H1 (cell line): ENCODE measurements at regions not wholly inside any gene's neighbourhood (a gene's known extent, or its start where the extent isn't known, plus 50 kb on each side); places are given as distances from the start of the nearest gene placed in this dataset.

Source experiments
- CTCF ChIA-PET: fragments of 300-600 bp; sonication (Branson Sonifier 250); formaldehyde crosslinking; loops from one replicate; lab custom pipeline; 2021; ENCODE audit not compliant: partially characterized antibody; lab: Charles Lee
- POLR2A ChIA-PET: fragments of 300-600 bp; sonication (Branson Sonifier 250); formaldehyde crosslinking; loops from one replicate; lab custom pipeline; 2021; ENCODE audit warnings: inconsistent platforms; ENCODE audit not compliant: partially characterized antibody; lab: Charles Lee
- DNase-seq, 2 experiments: peaks; one replicate each; pipeline versions ENCODE4 v3.0.0 to v3.0.0-alpha.2; 2010 to 2022; ENCODE audit warnings: low spot score in 2 of 2, low read depth in 1 of 2, mixed read lengths in 1 of 2
- FAIRE-seq: peaks from 2 replicates; lab custom pipeline; 2011; peaks lifted over from hg19 to GRCh38; lab: Jason Lieb, UNC
- H2AFZ ChIP-seq: 2 replicates; pipeline ENCODE4 v1.8.1; 2012; ENCODE audit warnings: low read length, inconsistent platforms
- H2AK5ac ChIP-seq: 2 replicates; pipeline ENCODE4 v1.6.1; 2013; ENCODE audit warnings: low read depth, low read length
- H2BK120ac ChIP-seq: replicated peaks from 2 replicates; pipeline ENCODE3; 2013; ENCODE audit warnings: low read depth, low read length, inconsistent platforms
- H2BK12ac ChIP-seq: 2 replicates; pipeline ENCODE4 v1.6.1; 2013; ENCODE audit warnings: low read depth, low read length
- H2BK15ac ChIP-seq: 2 replicates; pipeline ENCODE4 v1.6.1; 2013; ENCODE audit warnings: low read length
- H2BK20ac ChIP-seq: 2 replicates; pipeline ENCODE4 v1.6.1; 2013; ENCODE audit warnings: low read length
- H2BK5ac ChIP-seq: 2 replicates; pipeline ENCODE4 v1.6.1; 2013; ENCODE audit warnings: low read depth, low read length
- H3K14ac ChIP-seq: 2 replicates; pipeline ENCODE4 v1.6.1; 2013; ENCODE audit warnings: inconsistent platforms; ENCODE audit not compliant: insufficient read length
- H3K18ac ChIP-seq: 2 replicates; pipeline ENCODE4 v1.6.1; 2013; ENCODE audit warnings: low read length; ENCODE audit errors: extremely low read depth
- H3K23ac ChIP-seq: 2 replicates; pipeline ENCODE4 v1.6.1; 2013; ENCODE audit warnings: inconsistent platforms; ENCODE audit not compliant: insufficient read length
- H3K23me2 ChIP-seq: 2 replicates; pipeline ENCODE4 v1.6.1; 2013; ENCODE audit warnings: low read depth, low read length
- H3K27ac ChIP-seq: 2 replicates; pipeline ENCODE4 v1.6.1; 2011; ENCODE audit warnings: low read depth, low read length, inconsistent platforms
- H3K27me3 ChIP-seq, 4 experiments: replicated peaks in 1 of 4; 1 replicate in 1 of 4; 2 replicates in 3 of 4; pipeline versions ENCODE4 v1.6.1 to v1.8.1; 2011 to 2013; ENCODE audit warnings: low read length in 3 of 4, mild to moderate bottlenecking in 3 of 4, inconsistent platforms in 2 of 4, mixed read lengths in 2 of 4, moderate library complexity in 1 of 4; ENCODE audit not compliant: control insufficient read depth in 3 of 4, insufficient read depth in 3 of 4; ENCODE audit errors: extremely low read depth in 1 of 4
- H3K36me3 ChIP-seq, 4 experiments: 2 replicates each; pipeline versions ENCODE4 v1.6.1 to v1.8.1; 2011 to 2013; ENCODE audit warnings: mild to moderate bottlenecking in 4 of 4, low read length in 3 of 4, moderate library complexity in 2 of 4, control low read depth in 1 of 4, inconsistent platforms in 1 of 4; ENCODE audit not compliant: insufficient read depth in 4 of 4, control insufficient read depth in 2 of 4
- H3K4ac ChIP-seq: replicated peaks from 2 replicates; pipeline ENCODE3; 2013; ENCODE audit warnings: low read length, low read depth, mixed read lengths, inconsistent platforms; ENCODE audit not compliant: insufficient read length
- H3K4me1 ChIP-seq, 4 experiments: replicated peaks in 1 of 4; 1 replicate in 1 of 4; 2 replicates in 3 of 4; pipeline versions ENCODE4 v1.6.1 to v1.8.1; 2011 to 2013; ENCODE audit warnings: low read length in 3 of 4, inconsistent platforms in 2 of 4, mixed read lengths in 1 of 4; ENCODE audit not compliant: insufficient read depth in 4 of 4, control insufficient read depth in 3 of 4
- H3K4me2 ChIP-seq, 2 experiments: 2 replicates each; pipeline versions ENCODE4 v1.6.1 to v1.8.1; 2011 to 2013; ENCODE audit warnings: low read depth in 2 of 2, low read length in 2 of 2, control low read depth in 1 of 2, inconsistent platforms in 1 of 2, mild to moderate bottlenecking in 1 of 2; ENCODE audit not compliant: insufficient read depth in 1 of 2
- H3K4me3 ChIP-seq, 4 experiments: fragments of 200-600, 300-600 bp in 1 of 4; sonication (generic), shearing (Covaris generic), sonication (Bioruptor Twin) in 1 of 4; 2 replicates each; pipeline versions ENCODE4 v1.5.1 to v1.8.1; 2011 to 2016; ENCODE audit warnings: low read length in 4 of 4, low read depth in 3 of 4, control low read depth in 2 of 4, inconsistent platforms in 2 of 4, mild to moderate bottlenecking in 2 of 4, mixed read lengths in 1 of 4, moderate library complexity in 1 of 4; ENCODE audit not compliant: insufficient read depth in 2 of 4; ENCODE audit errors: extremely low read depth in 1 of 4
- H3K56ac ChIP-seq: replicated peaks from 2 replicates; pipeline ENCODE3; 2013; ENCODE audit warnings: low read depth, mild to moderate bottlenecking, mixed read lengths, low read length, inconsistent platforms; ENCODE audit not compliant: insufficient read length
- H3K79me1 ChIP-seq: 2 replicates; pipeline ENCODE4 v1.6.1; 2013; ENCODE audit warnings: low read depth, low read length, control low read depth
- H3K79me2 ChIP-seq, 2 experiments: 2 replicates each; pipeline versions ENCODE4 v1.6.1 to v1.8.1; 2012 to 2013; ENCODE audit warnings: low read length in 2 of 2, mild to moderate bottlenecking in 2 of 2, inconsistent platforms in 1 of 2; ENCODE audit not compliant: insufficient read depth in 2 of 2, control insufficient read depth in 1 of 2
- H3K9ac ChIP-seq, 4 experiments: replicated peaks in 1 of 4; 1 replicate in 1 of 4; 2 replicates in 3 of 4; pipeline versions ENCODE4 v1.6.1 to v1.8.1; 2011 to 2013; ENCODE audit warnings: low read depth in 3 of 4, low read length in 3 of 4, control low read depth in 2 of 4, mild to moderate bottlenecking in 2 of 4, moderate library complexity in 2 of 4, inconsistent platforms in 1 of 4; ENCODE audit errors: extremely low read depth in 1 of 4
- H3K9me3 ChIP-seq, 2 experiments: 2 replicates each; pipeline versions ENCODE4 v1.6.1 to v1.8.1; 2012 to 2013; ENCODE audit warnings: mild to moderate bottlenecking in 2 of 2, moderate library complexity in 2 of 2, control low read depth in 1 of 2, inconsistent platforms in 1 of 2, low read depth in 1 of 2, low read length in 1 of 2, mixed read lengths in 1 of 2; ENCODE audit not compliant: insufficient read depth in 2 of 2
- H4K20me1 ChIP-seq, 2 experiments: replicated peaks in 1 of 2; 2 replicates each; pipeline versions ENCODE3 to v1.8.1; 2011 to 2013; ENCODE audit warnings: inconsistent platforms in 2 of 2, low read length in 2 of 2, mild to moderate bottlenecking in 1 of 2; ENCODE audit not compliant: insufficient read depth in 2 of 2, control insufficient read depth in 1 of 2
- H4K5ac ChIP-seq: 2 replicates; pipeline ENCODE4 v1.6.1; 2013; ENCODE audit warnings: low read length, low read depth, mixed read lengths, inconsistent platforms; ENCODE audit not compliant: insufficient read length
- H4K8ac ChIP-seq: 2 replicates; pipeline ENCODE4 v1.8.0; 2013; ENCODE audit warnings: mild to moderate bottlenecking, moderate library complexity, low read length, inconsistent platforms; ENCODE audit not compliant: insufficient read depth; ENCODE audit errors: extremely low read depth
- H4K91ac ChIP-seq: replicated peaks from 2 replicates; pipeline ENCODE3; 2013; ENCODE audit warnings: low read length, mixed read lengths, inconsistent platforms; ENCODE audit not compliant: insufficient read length
- ATF3 ChIP-seq: IDR thresholded peaks from 2 replicates; pipeline ENCODE4 v1.6.1; 2011; ENCODE audit warnings: low read depth, mild to moderate bottlenecking, low read length; ENCODE audit not compliant: insufficient read depth
- CHD2 ChIP-seq: IDR thresholded peaks from 2 replicates; pipeline ENCODE4 v1.6.1; 2012; ENCODE audit warnings: low read length, improper control_type of control experiment
- CREB1 ChIP-seq: IDR thresholded peaks from 2 replicates; pipeline ENCODE4 v1.6.1; 2012; ENCODE audit warnings: inconsistent platforms
- CTBP2 ChIP-seq: IDR thresholded peaks from 2 replicates; pipeline ENCODE4 v1.7.0; 2011; ENCODE audit warnings: borderline replicate concordance, mild to moderate bottlenecking, moderate library complexity, mixed read lengths, low read length; ENCODE audit not compliant: insufficient read depth, insufficient read length
- KDM5A ChIP-seq: fragments of 200-600 bp; IDR thresholded peaks from 2 replicates; pipeline ENCODE4 v1.7.1; 2012; ENCODE audit warnings: mild to moderate bottlenecking, low read length, inconsistent platforms, mixed read lengths
- RXRA ChIP-seq: IDR thresholded peaks from 2 replicates; pipeline ENCODE4 v1.6.1; 2011; ENCODE audit warnings: low read depth, mild to moderate bottlenecking, low read length, moderate library complexity; ENCODE audit not compliant: insufficient read depth
- TBP ChIP-seq: IDR thresholded peaks from 2 replicates; pipeline ENCODE4 v1.6.1; 2011; ENCODE audit warnings: low read depth, low read length, improper control_type of control experiment
- TEAD4 ChIP-seq: IDR thresholded peaks from 2 replicates; pipeline ENCODE4 v1.6.1; 2012; ENCODE audit warnings: low read depth, low read length, inconsistent platforms, mixed read lengths
- YY1 ChIP-seq: IDR thresholded peaks from 2 replicates; pipeline ENCODE4 v1.6.1; 2011; ENCODE audit warnings: low read depth, mild to moderate bottlenecking, low read length
- WGBS, 2 experiments: shearing (Covaris generic) in 1 of 2; methylation state at CpG; one replicate each; pipeline versions ENCODE4 v1.1.6 to v1.1.7; 2013 to 2015; ENCODE audit warnings: low lambda C conversion rate in 2 of 2, mixed read lengths in 2 of 2, inconsistent platforms in 1 of 2, low coverage in 1 of 2, missing lambda C conversion rate in 1 of 2; ENCODE audit not compliant: insufficient replicate concordance in 2 of 2, insufficient coverage in 1 of 2, insufficient read length in 1 of 2; ENCODE audit errors: extremely low coverage in 1 of 2, missing lambda C conversion rate in 1 of 2; 5-methylcytosine and 5-hydroxymethylcytosine counted together

GRCh38 chr2:120854766-120855530 lies 119.3 kb downstream of the GLI2 start:
- no peak overlapping the region for H3K27ac ChIP-seq
- H3K14ac ChIP-seq, result no peak overlapping the region
- DNase-seq (no peak), FAIRE-seq (no peak)
- no peak overlapping the region for H3K23ac ChIP-seq
- H2BK5ac ChIP-seq, result no peak overlapping the region
- H3K4me3 ChIP-seq, result no peak overlapping the region
- H3K18ac ChIP-seq, result no peak overlapping the region
- H3K23me2 ChIP-seq, result peaks cover 3% of the 10 kb centered on the region; the same call in 1 of the 2 replicates
- H3K79me2 ChIP-seq, result peaks cover 0 to 23% of the 10 kb centered on the region in 2 experiments; a peak in 1 of 4 replicates
- ChIA-PET POLR2A (interaction anchor here (1.5 kb wide), 2 partner anchors 12 to 220 kb away, joined by 3 to 5 read pairs; no protein-coding TSS in a partner anchor), CTCF (interaction anchor here (1.1 to 13.2 kb wide), 6 partner anchors 8 to 71 kb away, joined by 3 to 158 read pairs (median 14); no protein-coding TSS in a partner anchor)
- H2BK120ac ChIP-seq, result no peak overlapping the region
- peaks cover 22% of the 10 kb centered on the region for H3K79me1 ChIP-seq
- no peaks in the 10 kb centered on the region for H3K27me3 ChIP-seq
- 92% methylated on average over 10 of the region's 10 CpGs; no CpG with 5 or more reads in 1 of the 2 experiments for WGBS, 2 experiments
- no peaks in the 10 kb centered on the region; a peak in 1 of 8 replicates for H3K36me3 ChIP-seq
- no peak overlapping the region for H2AK5ac ChIP-seq
- no peak overlapping the region for H2AFZ ChIP-seq
- no peak for TF ChIP-seq ATF3
- no peak for TF ChIP-seq RXRA
- TF ChIP-seq TBP, result no peak
- TF ChIP-seq CHD2, result no peak
- no peak for TF ChIP-seq TEAD4
- TF ChIP-seq KDM5A, result no peak
- TF ChIP-seq CREB1, result no peak
- no peak for TF ChIP-seq CTBP2
- TF ChIP-seq YY1, result no peak
- no peak overlapping the region for H2BK20ac ChIP-seq
- no peak overlapping the region for H4K5ac ChIP-seq
- no peak overlapping the region for H3K9ac ChIP-seq
- H2BK12ac ChIP-seq, result no peak overlapping the region
- H3K56ac ChIP-seq, result no peak overlapping the region
- H3K4ac ChIP-seq, result no peak overlapping the region
- H4K91ac ChIP-seq, result no peak overlapping the region
- H4K20me1 ChIP-seq, result peaks cover 8 to 19% of the 10 kb centered on the region in 2 experiments
- no peak overlapping the region for H2BK15ac ChIP-seq
- H4K8ac ChIP-seq, result peak overlapping the region; percentile 31; the same call in 1 of the 2 replicates
- no peaks in the 10 kb centered on the region for H3K9me3 ChIP-seq
- no peak overlapping the region for H3K4me2 ChIP-seq
- peaks cover 0 to 25% (median 16%) of the 10 kb centered on the region in 4 experiments; a peak in 6 of 7 replicates for H3K4me1 ChIP-seq
